Neural progenitor cell (in vitro differentiated cells): ENCODE measurements at regions not wholly inside any gene's neighbourhood (a gene's known extent, or its start where the extent isn't known, plus 50 kb on each side); places are given as distances from the start of the nearest gene placed in this dataset.
"Not testable (repeated sequence)": the region's sequence is repeated elsewhere in the genome, so short reads cannot be mapped to it uniquely, and the experiment has no call there.

Experiments used
- DNase-seq: peaks from one replicate; pipeline ENCODE4 v3.0.0-alpha.2; 2016; ENCODE audit warnings: low spot score
- H2AFZ ChIP-seq: fragments of 200-600 bp; sonication (generic); replicated peaks from 2 replicates; pipeline ENCODE4 v1.6.1; 2016; ENCODE audit warnings: antibody characterized with exemption
- H3F3A ChIP-seq: fragments of 200-600 bp; sonication (generic); 2 replicates; pipeline ENCODE4 v1.6.1; 2016; ENCODE audit warnings: antibody characterized with exemption, low read depth
- H3K27ac ChIP-seq: fragments of 200-600 bp; sonication (generic); 2 replicates; pipeline ENCODE4 v1.5.1; 2016; ENCODE audit warnings: mild to moderate bottlenecking
- H3K27me3 ChIP-seq: fragments of 200-600 bp; sonication (generic); 2 replicates; pipeline ENCODE4 v1.6.1; 2016; ENCODE audit warnings: mild to moderate bottlenecking, moderate library complexity
- H3K36me3 ChIP-seq: fragments of 200-600 bp; sonication (generic); 2 replicates; pipeline ENCODE4 v1.5.1; 2016
- H3K4me1 ChIP-seq: fragments of 200-600 bp; sonication (generic); 2 replicates; pipeline ENCODE4 v1.6.1; 2016; ENCODE audit warnings: mixed run types
- H3K4me2 ChIP-seq: fragments of 200-600 bp; sonication (generic); 2 replicates; pipeline ENCODE4 v1.6.1; 2016
- H3K4me3 ChIP-seq: fragments of 200-600 bp; sonication (generic); 2 replicates; pipeline ENCODE4 v1.5.1; 2016
- H3K79me2 ChIP-seq: fragments of 200-600 bp; sonication (generic); 2 replicates; pipeline ENCODE4 v1.6.1; 2016; ENCODE audit warnings: low read depth
- H3K9ac ChIP-seq: fragments of 200-600 bp; sonication (generic); 2 replicates; pipeline ENCODE4 v1.6.1; 2016
- H3K9me3 ChIP-seq: fragments of 200-600 bp; sonication (generic); 2 replicates; pipeline ENCODE4 v1.5.1; 2016; ENCODE audit warnings: low read depth
- H4K20me1 ChIP-seq: fragments of 200-600 bp; sonication (generic); 2 replicates; pipeline ENCODE4 v1.6.1; 2016; ENCODE audit warnings: low read depth
- H3K27ac Mint-ChIP-seq: 3 replicates; pipeline ENCODE4 v1.8.0; 2021; ENCODE audit warnings: mixed read lengths
- H3K27me3 Mint-ChIP-seq: 2 replicates; pipeline ENCODE4 v1.8.0; 2022; ENCODE audit warnings: low read depth, mild to moderate bottlenecking, inconsistent platforms, moderate library complexity, mixed read lengths; ENCODE audit not compliant: insufficient read depth
- H3K36me3 Mint-ChIP-seq: 3 replicates; pipeline ENCODE4 v1.8.0; 2021; ENCODE audit warnings: mixed read lengths
- H3K4me1 Mint-ChIP-seq: 3 replicates; pipeline ENCODE4 v1.8.0; 2021; ENCODE audit warnings: mixed read lengths
- H3K4me3 Mint-ChIP-seq: 3 replicates; pipeline ENCODE4 v1.8.0; 2021; ENCODE audit warnings: mild to moderate bottlenecking, moderate library complexity, mixed read lengths
- H3K9me3 Mint-ChIP-seq: 3 replicates; pipeline ENCODE4 v1.8.0; 2020; ENCODE audit warnings: mixed read lengths
- CTCF ChIP-seq: fragments of 200-600 bp; sonication (generic); IDR thresholded peaks from 2 replicates; pipeline ENCODE4 v1.5.1; 2017; ENCODE audit warnings: antibody characterized with exemption, mild to moderate bottlenecking
- EZH2 ChIP-seq: fragments of 200-600 bp; sonication (generic); IDR thresholded peaks from 2 replicates; pipeline ENCODE4 v1.6.1; 2017; ENCODE audit warnings: antibody characterized with exemption, mild to moderate bottlenecking, moderate library complexity
- EZH2phosphoT487 ChIP-seq: fragments of 200-600 bp; sonication (generic); IDR thresholded peaks from 2 replicates; pipeline ENCODE4 v1.6.1; 2017; ENCODE audit warnings: antibody characterized with exemption

DNA sequence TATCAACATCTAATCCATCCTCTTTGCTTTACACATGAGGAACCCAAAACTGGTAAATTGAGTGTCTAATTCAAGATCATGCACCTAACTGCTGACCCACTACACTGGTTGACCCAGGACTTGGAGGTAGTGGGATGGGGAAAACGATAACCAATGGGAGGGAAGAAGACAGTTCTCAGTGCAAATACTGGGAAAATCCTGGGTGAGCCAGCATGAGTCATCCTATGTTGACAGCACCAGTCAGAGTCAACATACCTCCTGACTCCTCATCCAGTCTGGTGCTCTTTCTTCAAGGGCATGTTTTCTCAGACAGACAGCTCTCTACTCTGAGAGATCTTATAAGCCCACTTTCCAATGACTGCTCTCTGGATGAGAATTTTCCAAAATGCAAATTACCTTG, 232.8 kb upstream of the PTGER4 start:
- H3K79me2 ChIP-seq: no peaks in the 10 kb centered on the region
- H3K9me3 Mint-ChIP-seq: peaks cover 7% of the 10 kb centered on the region
- H3K36me3 Mint-ChIP-seq: no peaks in the 10 kb centered on the region
- no peak overlapping the region for H3K4me3 Mint-ChIP-seq
- H3K4me1 Mint-ChIP-seq: no peaks in the 10 kb centered on the region
- no peak overlapping the region for H3K27ac ChIP-seq
- H3K4me3 ChIP-seq: no peak overlapping the region
- no peak overlapping the region for H3K9ac ChIP-seq
- no peaks in the 10 kb centered on the region for H3F3A ChIP-seq
- no peaks in the 10 kb centered on the region for H4K20me1 ChIP-seq
- no peak overlapping the region for H3K4me2 ChIP-seq
- H3K27me3 ChIP-seq: no peaks in the 10 kb centered on the region
- no peak for TF ChIP-seq CTCF
- TF ChIP-seq EZH2: no peak
- no peak for TF ChIP-seq EZH2phosphoT487
- DNase-seq: no peak
- no peaks in the 10 kb centered on the region for H3K36me3 ChIP-seq
- no peak overlapping the region for H3K27ac Mint-ChIP-seq
- no peaks in the 10 kb centered on the region for H3K9me3 ChIP-seq
- H3K27me3 Mint-ChIP-seq: no peaks in the 10 kb centered on the region
- H2AFZ ChIP-seq: no peak overlapping the region
- no peaks in the 10 kb centered on the region for H3K4me1 ChIP-seq

- H3K27me3 ChIP-seq: no peaks in the 10 kb centered on the region
- H3K79me2 ChIP-seq: no peaks in the 10 kb centered on the region
- H3K27ac ChIP-seq: no peak overlapping the region
- no peak for DNase-seq
- Mint-ChIP-seq H3K4me1 (no peaks in the 10 kb centered on the region), H3K27me3 (no peaks in the 10 kb centered on the region), H3K36me3 (no peaks in the 10 kb centered on the region), H3K27ac (no peak overlapping the region), H3K4me3 (no peak overlapping the region), H3K9me3 (peaks cover 5% of the 10 kb centered on the region)
- no peaks in the 10 kb centered on the region for H3F3A ChIP-seq
- H4K20me1 ChIP-seq: no peaks in the 10 kb centered on the region
- TF ChIP-seq CTCF (no peak), EZH2 (no peak), EZH2phosphoT487 (no peak)
- no peaks in the 10 kb centered on the region for H3K36me3 ChIP-seq
- H3K4me2 ChIP-seq: no peak overlapping the region
- H3K9me3 ChIP-seq: no peaks in the 10 kb centered on the region
- H3K4me1 ChIP-seq: no peaks in the 10 kb centered on the region
- H2AFZ ChIP-seq: no peak overlapping the region
- no peak overlapping the region for H3K4me3 ChIP-seq
- no peak overlapping the region for H3K9ac ChIP-seq
Measured at GRCh38 chr5:40442346-40442745, 237.4 kb upstream of the PTGER4 start.

DNA sequence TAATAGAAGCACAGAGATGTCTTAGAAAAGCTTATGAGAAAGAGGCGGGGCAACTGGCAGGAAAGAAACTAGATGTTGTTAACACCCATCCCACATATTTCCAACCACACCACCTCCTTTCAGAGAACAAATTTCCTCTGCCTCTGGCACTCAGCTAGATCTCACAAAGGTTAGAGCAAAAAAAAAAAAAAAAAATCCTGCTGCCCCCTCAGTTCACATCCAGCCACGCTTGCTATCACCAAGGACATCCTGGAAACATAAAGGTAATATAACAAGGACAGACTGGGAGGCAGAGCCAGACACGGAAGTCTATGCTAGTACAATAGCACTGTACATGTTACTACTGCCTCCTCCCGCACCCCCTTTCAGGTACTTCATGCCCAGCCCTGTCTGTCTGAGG, 238.0 kb upstream of the PTGER4 start:
- H2AFZ ChIP-seq: no peak overlapping the region
- H3K4me2 ChIP-seq: no peak overlapping the region
- no peaks in the 10 kb centered on the region for H3K9me3 ChIP-seq
- H3K27me3 Mint-ChIP-seq: no peaks in the 10 kb centered on the region
- no peak overlapping the region for H3K9ac ChIP-seq
- H3K27ac ChIP-seq: no peak overlapping the region
- no peaks in the 10 kb centered on the region for H3K36me3 Mint-ChIP-seq
- H3K79me2 ChIP-seq: no peaks in the 10 kb centered on the region
- DNase-seq: no peak
- no peak overlapping the region for H3K4me3 Mint-ChIP-seq
- H3K27me3 ChIP-seq: no peaks in the 10 kb centered on the region
- no peak overlapping the region for H3K4me3 ChIP-seq
- H3K4me1 ChIP-seq: no peaks in the 10 kb centered on the region
- no peak overlapping the region for H3K27ac Mint-ChIP-seq
- H3K4me1 Mint-ChIP-seq: no peaks in the 10 kb centered on the region
- peaks cover 5% of the 10 kb centered on the region for H3K9me3 Mint-ChIP-seq
- no peak for TF ChIP-seq CTCF
- no peak for TF ChIP-seq EZH2phosphoT487
- TF ChIP-seq EZH2: no peak
- H4K20me1 ChIP-seq: no peaks in the 10 kb centered on the region
- H3K36me3 ChIP-seq: no peaks in the 10 kb centered on the region
- no peaks in the 10 kb centered on the region for H3F3A ChIP-seq

DNA sequence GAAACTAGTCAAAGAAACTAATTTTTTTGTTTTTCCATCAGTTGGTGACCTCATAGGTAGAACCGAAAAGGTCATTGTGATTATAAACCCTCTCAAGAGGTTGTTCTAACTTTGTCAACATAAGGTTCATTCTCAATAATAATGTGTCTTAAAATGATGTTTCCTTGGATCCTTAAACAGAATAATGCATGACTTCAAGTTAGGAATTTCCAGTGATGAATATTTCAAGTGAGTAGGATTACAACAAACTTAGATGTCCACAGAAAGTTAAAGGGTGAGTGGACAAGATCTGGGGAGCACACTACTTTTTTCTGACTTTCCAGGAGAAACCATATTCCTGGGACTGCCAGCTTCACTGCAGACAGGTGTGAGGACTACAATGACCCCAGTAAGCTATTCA, 239.0 kb upstream of the PTGER4 start:
- no peaks in the 10 kb centered on the region for H4K20me1 ChIP-seq
- TF ChIP-seq CTCF (no peak), EZH2phosphoT487 (no peak), EZH2 (no peak)
- no peaks in the 10 kb centered on the region for H3K4me1 ChIP-seq
- peaks cover 5% of the 10 kb centered on the region for H3K9me3 Mint-ChIP-seq
- H3F3A ChIP-seq: no peaks in the 10 kb centered on the region
- H3K27ac Mint-ChIP-seq: no peak overlapping the region
- no peaks in the 10 kb centered on the region for H3K9me3 ChIP-seq
- no peaks in the 10 kb centered on the region for H3K36me3 Mint-ChIP-seq
- no peaks in the 10 kb centered on the region for H3K36me3 ChIP-seq
- peaks cover under 1% of the 10 kb centered on the region for H3K27me3 Mint-ChIP-seq
- H3K9ac ChIP-seq: no peak overlapping the region
- DNase-seq: no peak
- H2AFZ ChIP-seq: no peak overlapping the region
- no peak overlapping the region for H3K4me2 ChIP-seq
- H3K4me1 Mint-ChIP-seq: no peaks in the 10 kb centered on the region
- no peak overlapping the region for H3K27ac ChIP-seq
- H3K27me3 ChIP-seq: no peaks in the 10 kb centered on the region
- H3K4me3 Mint-ChIP-seq: no peak overlapping the region
- no peaks in the 10 kb centered on the region for H3K79me2 ChIP-seq
- H3K4me3 ChIP-seq: no peak overlapping the region

- DNase-seq, H3K36me3 Mint-ChIP-seq, H3K4me3 ChIP-seq, H3K4me2 ChIP-seq, H3K79me2 ChIP-seq, H3K27me3 Mint-ChIP-seq, H3K27me3 ChIP-seq, H3K4me3 Mint-ChIP-seq, H3K36me3 ChIP-seq, H3K4me1 Mint-ChIP-seq, H3F3A ChIP-seq, H3K9ac ChIP-seq, H3K27ac Mint-ChIP-seq, H3K4me1 ChIP-seq, H3K27ac ChIP-seq, H2AFZ ChIP-seq, H3K9me3 ChIP-seq, H4K20me1 ChIP-seq, H3K9me3 Mint-ChIP-seq: not testable (repeated sequence)
Measured at GRCh38 chr5:40439103-40439502, 240.6 kb upstream of the PTGER4 start.
